Type B pancreatic cell (in vitro differentiated cells): ENCODE measurements at regions not wholly inside any gene's neighbourhood (a gene's known extent, or its start where the extent isn't known, plus 50 kb on each side); places are given as distances from the start of the nearest gene placed in this dataset.

Experiments
- DNase-seq: peaks from one replicate; pipeline ENCODE4 v3.0.0; 2021; ENCODE audit warnings: mixed read lengths; ENCODE audit not compliant: unreplicated experiment; ENCODE audit errors: extremely low spot score
- H3K27ac Mint-ChIP-seq: 2 replicates; pipeline ENCODE4 v1.8.0; 2021; ENCODE audit warnings: mild to moderate bottlenecking, mixed read lengths
- H3K27me3 Mint-ChIP-seq: 2 replicates; pipeline ENCODE4 v1.8.0; 2021; ENCODE audit warnings: mixed read lengths
- H3K36me3 Mint-ChIP-seq: 2 replicates; pipeline ENCODE4 v1.8.0; 2021; ENCODE audit warnings: mixed read lengths
- H3K4me1 Mint-ChIP-seq: one replicate; pipeline ENCODE4 v1.8.0; 2021; ENCODE audit warnings: mixed read lengths; ENCODE audit not compliant: unreplicated experiment
- H3K4me3 Mint-ChIP-seq: 2 replicates; pipeline ENCODE4 v1.8.0; 2021; ENCODE audit warnings: mild to moderate bottlenecking, mixed read lengths
- H3K9me3 Mint-ChIP-seq: 2 replicates; pipeline ENCODE4 v1.8.0; 2021; ENCODE audit warnings: mixed read lengths
- TF ChIP-seq, protein P1 (sequence below): fragments of 200-600 bp; sonication (generic); conservative IDR thresholded peaks from 2 replicates; pipeline ENCODE4 v1.5.0; 2021; ENCODE audit warnings: antibody characterized with exemption, mild to moderate bottlenecking

DNA sequence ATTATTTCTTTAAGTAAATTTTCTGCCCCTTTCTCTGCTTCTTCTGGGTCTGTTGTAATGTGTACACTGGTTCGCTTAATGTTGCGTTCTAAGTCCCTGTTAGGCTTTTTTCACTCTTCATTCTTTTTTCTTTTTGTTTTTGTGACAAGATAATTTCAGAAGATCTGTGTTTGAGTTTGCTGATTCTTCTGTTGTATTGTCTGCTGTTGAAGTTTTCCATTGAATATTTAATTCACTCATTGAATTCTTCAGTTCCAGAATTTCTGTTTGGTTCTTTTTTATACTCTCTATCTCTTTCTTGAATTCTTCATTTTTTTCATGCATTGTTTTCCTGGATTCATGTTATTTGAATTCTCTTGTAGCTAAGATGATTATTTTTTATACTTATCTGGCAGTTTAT lies 66.3 kb upstream of the NUDT6 start:
- DNase-seq = no peak
- TF ChIP-seq, protein P1, sequence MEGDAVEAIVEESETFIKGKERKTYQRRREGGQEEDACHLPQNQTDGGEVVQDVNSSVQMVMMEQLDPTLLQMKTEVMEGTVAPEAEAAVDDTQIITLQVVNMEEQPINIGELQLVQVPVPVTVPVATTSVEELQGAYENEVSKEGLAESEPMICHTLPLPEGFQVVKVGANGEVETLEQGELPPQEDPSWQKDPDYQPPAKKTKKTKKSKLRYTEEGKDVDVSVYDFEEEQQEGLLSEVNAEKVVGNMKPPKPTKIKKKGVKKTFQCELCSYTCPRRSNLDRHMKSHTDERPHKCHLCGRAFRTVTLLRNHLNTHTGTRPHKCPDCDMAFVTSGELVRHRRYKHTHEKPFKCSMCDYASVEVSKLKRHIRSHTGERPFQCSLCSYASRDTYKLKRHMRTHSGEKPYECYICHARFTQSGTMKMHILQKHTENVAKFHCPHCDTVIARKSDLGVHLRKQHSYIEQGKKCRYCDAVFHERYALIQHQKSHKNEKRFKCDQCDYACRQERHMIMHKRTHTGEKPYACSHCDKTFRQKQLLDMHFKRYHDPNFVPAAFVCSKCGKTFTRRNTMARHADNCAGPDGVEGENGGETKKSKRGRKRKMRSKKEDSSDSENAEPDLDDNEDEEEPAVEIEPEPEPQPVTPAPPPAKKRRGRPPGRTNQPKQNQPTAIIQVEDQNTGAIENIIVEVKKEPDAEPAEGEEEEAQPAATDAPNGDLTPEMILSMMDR = no peak
- Mint-ChIP-seq H3K4me3 (no peak overlapping the region), H3K27me3 (no peaks in the 10 kb centered on the region), H3K36me3 (peaks cover 47% of the 10 kb centered on the region), H3K27ac (no peak overlapping the region), H3K9me3 (peaks cover 15% of the 10 kb centered on the region), H3K4me1 (no peaks in the 10 kb centered on the region)

DNA sequence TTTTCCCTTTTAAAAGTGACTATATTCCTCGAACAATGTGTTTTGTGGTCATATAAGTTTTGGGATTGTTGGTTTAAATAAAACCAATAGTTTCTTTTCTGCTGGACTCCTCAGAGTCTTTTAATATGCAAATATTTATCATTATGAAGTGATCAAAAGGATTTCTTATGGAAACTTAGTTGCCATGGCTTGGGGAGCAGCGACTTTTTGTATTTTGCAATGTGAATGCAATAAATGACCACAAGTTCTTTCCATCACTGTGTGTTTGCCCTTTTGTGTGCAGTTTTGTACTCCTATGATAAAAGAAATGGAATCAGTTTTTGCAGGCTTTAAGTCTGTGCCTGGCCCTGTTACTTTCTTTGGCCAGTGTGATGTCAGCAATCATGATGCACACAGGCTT lies 68.5 kb upstream of the NUDT6 start:
- TF ChIP-seq, protein P1 = no peak
- H3K4me1 Mint-ChIP-seq = no peaks in the 10 kb centered on the region

DNA sequence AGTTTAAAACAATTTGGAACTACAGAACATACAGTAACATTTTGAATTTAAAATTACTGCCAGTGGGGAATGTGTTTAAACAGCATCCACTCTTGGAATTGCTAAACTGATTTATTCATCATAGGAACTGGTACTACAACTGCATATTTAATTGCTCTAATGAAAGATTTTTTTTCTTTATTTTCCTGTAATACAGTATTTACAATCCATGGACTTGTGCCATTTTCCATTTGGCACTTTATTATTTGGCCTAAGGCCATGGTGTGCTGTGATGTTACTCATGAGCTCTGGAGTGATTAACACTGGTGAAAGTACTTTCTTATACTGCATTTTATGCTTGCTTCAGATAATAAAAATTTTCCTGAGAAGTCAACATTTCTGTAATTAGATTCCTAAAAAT lies 69.7 kb upstream of the NUDT6 start:
- no peak overlapping the region for H3K27ac Mint-ChIP-seq
- no peaks in the 10 kb centered on the region for H3K27me3 Mint-ChIP-seq
- H3K4me1 Mint-ChIP-seq = no peaks in the 10 kb centered on the region
- DNase-seq = no peak
- peaks cover 15% of the 10 kb centered on the region for H3K9me3 Mint-ChIP-seq
- peaks cover 25% of the 10 kb centered on the region for H3K36me3 Mint-ChIP-seq
- TF ChIP-seq, protein P1 = no peak
- no peak overlapping the region for H3K4me3 Mint-ChIP-seq

More for the DNA sequence above, 68.5 kb upstream of the NUDT6 start:
- H3K36me3 Mint-ChIP-seq = peaks cover 30% of the 10 kb centered on the region
- no peak overlapping the region for H3K4me3 Mint-ChIP-seq
- no peak for DNase-seq
- peaks cover 15% of the 10 kb centered on the region for H3K9me3 Mint-ChIP-seq
- H3K27me3 Mint-ChIP-seq = no peaks in the 10 kb centered on the region
- no peak overlapping the region for H3K27ac Mint-ChIP-seq

DNA sequence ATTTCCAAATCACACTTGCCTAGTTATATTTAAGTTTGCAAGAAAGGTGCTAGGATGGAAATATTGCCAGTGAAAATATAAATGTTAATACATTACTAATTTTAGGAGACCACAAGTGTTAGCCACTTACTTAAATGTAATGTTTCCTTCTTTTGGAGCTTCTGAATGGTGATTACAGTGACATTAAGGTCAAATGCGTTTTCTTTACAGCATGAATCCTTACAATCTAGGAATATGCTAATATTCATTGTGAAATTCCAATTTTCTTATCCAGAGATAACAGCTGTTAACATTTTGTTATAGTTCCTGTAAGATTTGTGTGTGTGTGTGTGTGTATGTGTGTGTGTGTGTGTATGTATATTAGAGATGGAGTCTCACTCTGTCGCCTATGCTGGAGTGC lies 70.2 kb upstream of the NUDT6 start:
- Mint-ChIP-seq H3K27me3 (no peaks in the 10 kb centered on the region), H3K27ac (no peak overlapping the region), H3K4me1 (no peaks in the 10 kb centered on the region)

DNA sequence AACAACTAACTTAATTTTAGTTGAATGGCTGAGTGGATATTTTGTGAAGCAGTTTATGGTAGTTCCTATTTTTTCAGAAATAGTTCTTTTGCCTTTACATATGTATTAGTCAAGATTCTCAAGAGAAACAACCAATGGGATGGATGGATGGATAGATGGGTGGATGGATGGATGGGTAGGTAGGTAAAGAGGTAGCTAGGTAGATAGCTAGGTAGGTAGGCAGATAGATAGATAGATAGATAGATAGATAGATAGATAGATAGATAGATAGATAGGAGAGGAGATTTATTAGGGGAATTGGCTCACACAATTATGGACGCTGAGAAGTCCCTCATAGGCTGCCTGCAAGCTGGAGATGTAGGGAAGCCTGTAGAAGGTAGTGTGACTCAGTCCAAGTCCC lies 74.0 kb upstream of the NUDT6 start:
- Mint-ChIP-seq H3K36me3 (peaks cover 8% of the 10 kb centered on the region), H3K27me3 (no peaks in the 10 kb centered on the region), H3K27ac (no peak overlapping the region), H3K9me3 (no peaks in the 10 kb centered on the region), H3K4me1 (no peaks in the 10 kb centered on the region), H3K4me3 (no peak overlapping the region)
- DNase-seq = no peak
- TF ChIP-seq, protein P1 = no peak

More for the DNA sequence above, 70.2 kb upstream of the NUDT6 start:
- peaks cover 12% of the 10 kb centered on the region for H3K9me3 Mint-ChIP-seq
- peaks cover 21% of the 10 kb centered on the region for H3K36me3 Mint-ChIP-seq
- TF ChIP-seq, protein P1 = no peak
- no peak for DNase-seq
- no peak overlapping the region for H3K4me3 Mint-ChIP-seq
